ENCODE measurements at regions not wholly inside any gene's neighbourhood (a gene's known extent, or its start where the extent isn't known, plus 50 kb on each side); places are given as distances from the start of the nearest gene placed in this dataset.
"Not testable (repeated sequence)": the region's sequence is repeated elsewhere in the genome, so short reads cannot be mapped to it uniquely, and the experiment has no call there.

GRCh38 chr1:104217395-104217986 lies 467.8 kb downstream of the AMY1C start:
- not testable (repeated sequence) for H3K4me1 Mint-ChIP-seq

DNA sequence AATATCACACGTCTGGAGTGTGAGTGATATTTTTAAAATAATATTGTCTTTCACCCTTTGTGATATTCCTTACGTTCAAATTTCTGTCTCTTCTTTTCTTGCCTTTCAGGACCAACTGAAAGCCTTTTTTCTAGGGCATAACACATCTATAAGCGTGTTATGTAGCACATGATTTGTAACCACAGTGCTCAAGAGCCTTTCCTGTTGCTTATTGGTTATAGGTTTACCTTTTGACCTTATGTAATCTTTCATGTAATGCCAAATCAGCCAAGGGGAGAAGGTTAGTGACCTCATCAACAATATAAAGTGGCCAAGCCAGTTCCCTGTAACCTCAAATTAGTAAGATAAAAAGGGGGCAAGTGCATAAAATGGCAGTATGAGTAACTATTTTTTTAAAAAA lies 480.2 kb downstream of the AMY1C start:
- no peak overlapping the region for H3K4me3 Mint-ChIP-seq
- H3K27me3 Mint-ChIP-seq: no peaks in the 10 kb centered on the region
- no peak overlapping the region for H3K27ac Mint-ChIP-seq
- ChIA-PET POLR2A (no interaction called here), CTCF (no interaction called here)
- DNase-seq: no peak
- no peaks in the 10 kb centered on the region for H3K36me3 Mint-ChIP-seq (ENCODE audit: low read depth)
- H3K4me1 Mint-ChIP-seq: no peaks in the 10 kb centered on the region
- peaks cover 7% of the 10 kb centered on the region for H3K9me3 Mint-ChIP-seq

More at GRCh38 chr1:104217395-104217986, 467.8 kb downstream of the AMY1C start:
- peaks cover 14% of the 10 kb centered on the region for H3K9me3 Mint-ChIP-seq
- H3K36me3 Mint-ChIP-seq (ENCODE audit: low read depth); DNase-seq; CTCF ChIA-PET; H3K4me3 Mint-ChIP-seq; H3K27ac Mint-ChIP-seq; POLR2A ChIA-PET; H3K27me3 Mint-ChIP-seq: not testable (repeated sequence)

DNA sequence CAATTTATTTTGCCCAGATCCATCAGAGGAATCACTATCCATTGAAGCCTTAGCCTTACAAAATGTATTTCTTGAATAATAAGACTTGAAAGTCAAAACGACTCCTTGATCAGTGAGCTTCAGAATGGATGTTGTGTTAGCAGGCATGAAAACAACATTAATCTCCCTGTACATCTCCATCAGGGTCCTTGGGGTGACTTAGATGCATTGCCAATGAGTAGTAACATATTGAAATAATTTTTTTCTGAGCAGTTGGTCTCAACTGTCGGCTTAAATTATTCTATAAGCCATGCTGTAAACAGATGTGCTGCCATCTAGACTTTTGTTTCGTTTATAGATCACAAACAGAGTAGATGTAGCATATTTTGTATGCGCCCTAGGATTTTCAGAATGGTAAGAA lies 482.0 kb downstream of the AMY1C start:
- ChIA-PET POLR2A (no interaction called here), CTCF (no interaction called here)
- H3K27ac Mint-ChIP-seq: no peak overlapping the region
- no peaks in the 10 kb centered on the region for H3K27me3 Mint-ChIP-seq
- H3K9me3 Mint-ChIP-seq: peaks cover 9% of the 10 kb centered on the region
- no peaks in the 10 kb centered on the region for H3K36me3 Mint-ChIP-seq (ENCODE audit: low read depth)
- no peaks in the 10 kb centered on the region for H3K4me1 Mint-ChIP-seq
- no peak overlapping the region for H3K4me3 Mint-ChIP-seq
- DNase-seq: no peak

- no peak overlapping the region for H3K27ac Mint-ChIP-seq
- H3K4me1 Mint-ChIP-seq: no peaks in the 10 kb centered on the region
Observed at GRCh38 chr1:104235141-104235540, 485.4 kb downstream of the AMY1C start.

DNA sequence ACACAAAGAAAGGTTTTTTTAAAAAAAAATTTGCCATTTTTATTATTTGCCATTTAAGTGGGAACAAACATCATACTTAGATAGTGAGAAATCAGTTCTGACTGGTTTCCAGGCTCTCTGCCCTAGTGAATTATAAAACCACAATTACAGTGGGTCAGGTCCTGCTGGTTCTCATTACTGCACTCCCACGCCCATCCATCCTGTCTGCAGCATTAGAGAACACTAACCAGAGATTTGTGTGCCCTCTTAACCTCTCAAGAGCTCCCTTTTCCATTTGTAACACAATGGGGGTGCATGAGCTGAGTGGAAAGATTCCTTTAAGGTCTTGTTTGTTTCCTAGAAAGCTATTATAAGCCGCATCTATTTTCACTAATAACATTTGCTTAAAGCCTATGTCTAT lies 489.3 kb downstream of the AMY1C start:
- Mint-ChIP-seq H3K27ac (no peak overlapping the region), H3K4me3 (no peak overlapping the region), H3K27me3 (no peaks in the 10 kb centered on the region), H3K4me1 (no peaks in the 10 kb centered on the region), H3K36me3 (ENCODE audit: low read depth) (no peaks in the 10 kb centered on the region), H3K9me3 (peaks cover 4% of the 10 kb centered on the region)
- CTCF ChIA-PET: no interaction called here
- POLR2A ChIA-PET: no interaction called here
- no peak for DNase-seq

More at GRCh38 chr1:104235141-104235540, 485.4 kb downstream of the AMY1C start:
- ChIA-PET CTCF (no interaction called here), POLR2A (no interaction called here)
- Mint-ChIP-seq H3K27me3 (no peaks in the 10 kb centered on the region), H3K4me3 (no peak overlapping the region), H3K36me3 (ENCODE audit: low read depth) (no peaks in the 10 kb centered on the region), H3K9me3 (peaks cover 9% of the 10 kb centered on the region)
- DNase-seq: no peak

GRCh38 chr1:104248385-104248784 lies 498.7 kb downstream of the AMY1C start:
- POLR2A ChIA-PET: no interaction called here
- Mint-ChIP-seq H3K27me3 (no peaks in the 10 kb centered on the region), H3K4me1 (no peaks in the 10 kb centered on the region)

GRCh38 chr1:104259481-104259880 lies 509.8 kb downstream of the AMY1C start:
- no peak overlapping the region for H3K27ac Mint-ChIP-seq
- no peaks in the 10 kb centered on the region for H3K9me3 Mint-ChIP-seq
- CTCF ChIA-PET: no interaction called here
- no peak overlapping the region for H3K4me3 Mint-ChIP-seq
- POLR2A ChIA-PET: no interaction called here
- H3K36me3 Mint-ChIP-seq (ENCODE audit: low read depth): no peaks in the 10 kb centered on the region
- H3K4me1 Mint-ChIP-seq: no peaks in the 10 kb centered on the region
- no peaks in the 10 kb centered on the region for H3K27me3 Mint-ChIP-seq
- no peak for DNase-seq

More at GRCh38 chr1:104248385-104248784, 498.7 kb downstream of the AMY1C start:
- Mint-ChIP-seq H3K27ac (no peak overlapping the region), H3K4me3 (no peak overlapping the region), H3K9me3 (peaks cover 2% of the 10 kb centered on the region), H3K36me3 (ENCODE audit: low read depth) (no peaks in the 10 kb centered on the region)
- no peak for DNase-seq
- CTCF ChIA-PET: no interaction called here

- H3K27me3 Mint-ChIP-seq; H3K4me3 Mint-ChIP-seq; POLR2A ChIA-PET; H3K27ac Mint-ChIP-seq; H3K9me3 Mint-ChIP-seq; DNase-seq; H3K36me3 Mint-ChIP-seq (ENCODE audit: low read depth); H3K4me1 Mint-ChIP-seq; CTCF ChIA-PET: not testable (repeated sequence)
Observed at GRCh38 chr1:104263110-104263509, 513.4 kb downstream of the AMY1C start.

- H3K9me3 Mint-ChIP-seq: no peaks in the 10 kb centered on the region
- H3K4me1 Mint-ChIP-seq: no peaks in the 10 kb centered on the region
- no peak for DNase-seq
- H3K4me3 Mint-ChIP-seq: no peak overlapping the region
- ChIA-PET CTCF (no interaction called here), POLR2A (no interaction called here)
- H3K27ac Mint-ChIP-seq: no peak overlapping the region
- H3K36me3 Mint-ChIP-seq (ENCODE audit: low read depth): no peaks in the 10 kb centered on the region
- no peaks in the 10 kb centered on the region for H3K27me3 Mint-ChIP-seq
Observed at GRCh38 chr1:104264521-104264920, 514.8 kb downstream of the AMY1C start.

DNA sequence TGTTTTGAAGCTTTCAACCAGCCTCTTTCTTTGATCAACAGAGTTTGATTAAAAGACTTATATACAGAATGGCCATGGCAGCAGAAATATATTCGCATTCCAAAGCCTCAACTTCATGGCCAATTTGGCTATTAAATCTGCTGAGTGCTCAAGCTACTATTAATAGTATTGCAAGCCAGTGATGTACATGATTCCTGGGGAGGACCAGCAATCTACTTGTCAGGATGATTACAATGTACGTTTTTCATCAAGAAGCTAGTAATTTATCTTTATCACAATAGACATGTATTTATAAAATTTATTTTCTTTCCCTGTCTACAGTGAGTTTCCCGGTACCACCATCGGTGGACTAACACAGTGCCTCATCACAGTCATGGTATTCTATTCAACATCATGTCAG lies 515.5 kb downstream of the AMY1C start:
- no peaks in the 10 kb centered on the region for H3K36me3 Mint-ChIP-seq (ENCODE audit: low read depth)
- H3K9me3 Mint-ChIP-seq: no peaks in the 10 kb centered on the region
- DNase-seq: no peak
- no peaks in the 10 kb centered on the region for H3K4me1 Mint-ChIP-seq
- H3K27ac Mint-ChIP-seq: no peak overlapping the region
- ChIA-PET CTCF (interaction anchor here (1.1 kb wide), 1 partner anchor 15 kb away, joined by 3 read pairs; no protein-coding TSS in a partner anchor), POLR2A (no interaction called here)
- H3K4me3 Mint-ChIP-seq: no peak overlapping the region
- no peaks in the 10 kb centered on the region for H3K27me3 Mint-ChIP-seq

DNA sequence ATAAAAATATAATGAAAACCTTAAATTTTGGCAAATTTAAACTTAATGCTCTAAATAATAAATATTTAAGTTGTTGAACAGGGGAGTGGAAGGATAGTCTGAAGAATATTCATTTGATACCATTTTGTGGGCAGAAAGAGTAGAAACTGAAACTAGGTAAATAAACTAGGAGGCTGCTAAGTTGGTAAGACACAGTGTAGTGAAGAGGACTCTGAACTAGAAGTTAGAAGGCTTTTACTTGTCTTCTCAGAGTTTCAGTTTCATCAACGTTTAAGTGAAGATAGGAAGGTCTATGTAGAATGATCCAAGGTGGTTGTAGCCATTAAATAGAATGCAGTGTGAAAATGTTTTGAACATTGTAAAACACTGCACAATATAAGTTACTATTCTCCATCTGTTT lies 516.9 kb downstream of the AMY1C start:
- H3K9me3 Mint-ChIP-seq: no peaks in the 10 kb centered on the region
- no peaks in the 10 kb centered on the region for H3K36me3 Mint-ChIP-seq (ENCODE audit: low read depth)
- ChIA-PET CTCF (no interaction called here), POLR2A (no interaction called here)
- H3K27me3 Mint-ChIP-seq: no peaks in the 10 kb centered on the region
- H3K4me1 Mint-ChIP-seq: no peaks in the 10 kb centered on the region
- H3K27ac Mint-ChIP-seq: no peak overlapping the region
- DNase-seq: no peak
- no peak overlapping the region for H3K4me3 Mint-ChIP-seq

DNA sequence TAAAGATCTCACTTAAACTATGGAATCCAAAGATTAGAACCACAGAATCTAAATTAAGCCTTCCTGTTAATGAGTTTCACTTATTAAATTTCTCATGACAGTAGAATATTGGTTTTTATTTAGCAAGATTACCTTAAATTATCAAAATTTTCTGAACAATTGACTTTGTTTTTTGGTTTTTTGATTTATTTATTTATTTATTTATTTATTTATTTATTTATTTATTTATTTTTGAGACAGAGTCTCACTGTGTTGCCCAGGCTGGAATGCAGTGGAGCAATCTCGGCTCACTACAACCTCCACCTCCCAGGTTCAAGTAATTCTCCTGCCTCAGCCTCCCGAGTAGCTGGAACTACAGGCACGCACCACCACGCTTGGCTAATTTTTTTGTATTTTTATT lies 538.6 kb downstream of the AMY1C start:
- peaks cover 11% of the 10 kb centered on the region for H3K9me3 Mint-ChIP-seq
- H3K27ac Mint-ChIP-seq; H3K4me3 Mint-ChIP-seq; H3K4me1 Mint-ChIP-seq; CTCF ChIA-PET; H3K36me3 Mint-ChIP-seq (ENCODE audit: low read depth); POLR2A ChIA-PET; H3K27me3 Mint-ChIP-seq; DNase-seq: not testable (repeated sequence)

- CTCF ChIA-PET: no interaction called here
- H3K4me3 Mint-ChIP-seq: no peak overlapping the region
- peaks cover 11% of the 10 kb centered on the region for H3K9me3 Mint-ChIP-seq
- no peaks in the 10 kb centered on the region for H3K27me3 Mint-ChIP-seq
- no peaks in the 10 kb centered on the region for H3K4me1 Mint-ChIP-seq
- H3K27ac Mint-ChIP-seq: no peak overlapping the region
- H3K36me3 Mint-ChIP-seq (ENCODE audit: low read depth): no peaks in the 10 kb centered on the region
- DNase-seq: no peak
- POLR2A ChIA-PET: no interaction called here
Observed at GRCh38 chr1:104291156-104291555, 541.5 kb downstream of the AMY1C start.

DNA sequence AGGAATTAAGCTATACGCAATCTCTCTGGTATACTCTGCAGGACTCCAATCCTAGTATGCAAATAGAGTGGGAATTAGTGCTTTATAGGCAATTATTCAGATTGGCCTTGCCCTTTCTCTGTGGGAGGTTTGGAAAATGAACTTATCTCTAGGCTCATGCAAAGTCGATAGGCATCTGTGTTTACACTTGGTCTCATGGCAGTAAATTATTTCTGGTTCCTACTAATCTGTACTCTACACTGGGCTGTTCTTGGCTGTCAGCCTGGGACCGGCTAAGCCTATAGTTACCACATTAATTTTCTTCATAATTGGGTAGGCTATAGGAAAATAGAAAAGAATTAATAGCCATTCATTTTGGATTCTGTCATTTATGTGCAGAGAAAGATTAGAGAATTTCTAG lies 544.6 kb downstream of the AMY1C start:
- no peaks in the 10 kb centered on the region for H3K27me3 Mint-ChIP-seq
- H3K27ac Mint-ChIP-seq: no peak overlapping the region
- no peak overlapping the region for H3K4me3 Mint-ChIP-seq
- no peaks in the 10 kb centered on the region for H3K36me3 Mint-ChIP-seq (ENCODE audit: low read depth)
- peaks cover 6% of the 10 kb centered on the region for H3K9me3 Mint-ChIP-seq
- no peaks in the 10 kb centered on the region for H3K4me1 Mint-ChIP-seq
- CTCF ChIA-PET: no interaction called here
- no peak for DNase-seq
- POLR2A ChIA-PET: no interaction called here

All from activated CD4-positive, alpha-beta T cell treated with anti-CD3 and anti-CD28 coated beads, Interleukin-2, amount 10 ng/mL, durations not matched to agents 7 days and 5 days (primary cell).